Endothelial cell of umbilical vein (primary cell): ENCODE measurements at regions not wholly inside any gene's neighbourhood (a gene's known extent, or its start where the extent isn't known, plus 50 kb on each side); places are given as distances from the start of the nearest gene placed in this dataset.

Experiments
- JUN ChIP-seq: IDR thresholded peaks from 2 replicates; pipeline ENCODE4 v1.6.1; 2011; ENCODE audit warnings: borderline replicate concordance, low read depth; ENCODE audit not compliant: insufficient read length, insufficient read depth
- TF ChIP-seq, protein P1 (sequence below), 2 donors: IDR thresholded peaks; 1 replicate in 1 of 2; 2 replicates in 1 of 2; pipeline ENCODE4 v1.5.1; 2011; ENCODE audit warnings: low read length in 2 of 2, mild to moderate bottlenecking in 2 of 2, moderate library complexity in 2 of 2, control low read depth in 1 of 2, inconsistent platforms in 1 of 2, low read depth in 1 of 2; ENCODE audit not compliant: insufficient read depth in 1 of 2; ENCODE audit errors: extremely low read depth in 1 of 2

- TF ChIP-seq, protein P1, sequence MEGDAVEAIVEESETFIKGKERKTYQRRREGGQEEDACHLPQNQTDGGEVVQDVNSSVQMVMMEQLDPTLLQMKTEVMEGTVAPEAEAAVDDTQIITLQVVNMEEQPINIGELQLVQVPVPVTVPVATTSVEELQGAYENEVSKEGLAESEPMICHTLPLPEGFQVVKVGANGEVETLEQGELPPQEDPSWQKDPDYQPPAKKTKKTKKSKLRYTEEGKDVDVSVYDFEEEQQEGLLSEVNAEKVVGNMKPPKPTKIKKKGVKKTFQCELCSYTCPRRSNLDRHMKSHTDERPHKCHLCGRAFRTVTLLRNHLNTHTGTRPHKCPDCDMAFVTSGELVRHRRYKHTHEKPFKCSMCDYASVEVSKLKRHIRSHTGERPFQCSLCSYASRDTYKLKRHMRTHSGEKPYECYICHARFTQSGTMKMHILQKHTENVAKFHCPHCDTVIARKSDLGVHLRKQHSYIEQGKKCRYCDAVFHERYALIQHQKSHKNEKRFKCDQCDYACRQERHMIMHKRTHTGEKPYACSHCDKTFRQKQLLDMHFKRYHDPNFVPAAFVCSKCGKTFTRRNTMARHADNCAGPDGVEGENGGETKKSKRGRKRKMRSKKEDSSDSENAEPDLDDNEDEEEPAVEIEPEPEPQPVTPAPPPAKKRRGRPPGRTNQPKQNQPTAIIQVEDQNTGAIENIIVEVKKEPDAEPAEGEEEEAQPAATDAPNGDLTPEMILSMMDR (IDR thresholded peaks at IDR 0.05; ENCODE audit: extremely low read depth in 1 of 2, insufficient read depth in 1 of 2, low read depth in 1 of 2, low read length in 2 of 2) = no peak
- no peak for TF ChIP-seq JUN
Measured at GRCh38 chr10:120995768-120996167, 144.6 kb downstream of the WDR11 start.
